Stimulated activated CD8-positive, alpha-beta memory T cell treated with anti-CD3 and anti-CD28 coated beads, Interleukin-4, amount 100 ng/mL, for 48 hours (primary cell): ENCODE measurements at regions not wholly inside any gene's neighbourhood (a gene's known extent, or its start where the extent isn't known, plus 50 kb on each side); places are given as distances from the start of the nearest gene placed in this dataset.
"Not testable (repeated sequence)": the region's sequence is repeated elsewhere in the genome, so short reads cannot be mapped to it uniquely, and the experiment has no call there.

Experiments
- DNase-seq: peaks from one replicate; pipeline ENCODE4 v3.0.0-alpha.2; 2020

GRCh38 chr17:14522795-14523387 lies 222.0 kb downstream of the HS3ST3B1 start:
- DNase-seq = no peak

- DNase-seq = not testable (repeated sequence)
Measured at GRCh38 chr17:14518919-14519318, 218.0 kb downstream of the HS3ST3B1 start.

- no peak for DNase-seq
Measured at GRCh38 chr17:14514973-14515372, 214.1 kb downstream of the HS3ST3B1 start.

GRCh38 chr17:14513835-14514234 lies 213.0 kb downstream of the HS3ST3B1 start:
- no peak for DNase-seq

- DNase-seq = no peak
Measured at GRCh38 chr17:14510136-14510535, 209.3 kb downstream of the HS3ST3B1 start.

GRCh38 chr17:14508156-14508555 lies 207.3 kb downstream of the HS3ST3B1 start:
- no peak for DNase-seq

- DNase-seq = no peak
Measured at GRCh38 chr17:14506364-14506763, 205.5 kb downstream of the HS3ST3B1 start.

- no peak for DNase-seq
Measured at GRCh38 chr17:14505606-14506005, 204.7 kb downstream of the HS3ST3B1 start.

GRCh38 chr17:14499976-14500375 lies 199.1 kb downstream of the HS3ST3B1 start:
- no peak for DNase-seq

GRCh38 chr17:14498812-14499211 lies 197.9 kb downstream of the HS3ST3B1 start:
- DNase-seq = no peak

- no peak for DNase-seq
Measured at GRCh38 chr17:14494161-14494560, 193.3 kb downstream of the HS3ST3B1 start.

GRCh38 chr17:14489986-14490385 lies 189.1 kb downstream of the HS3ST3B1 start:
- DNase-seq = no peak

- DNase-seq = no peak
Measured at GRCh38 chr17:14488958-14489550, 188.2 kb downstream of the HS3ST3B1 start.

- no peak for DNase-seq
Measured at GRCh38 chr17:14487068-14487467, 186.2 kb downstream of the HS3ST3B1 start.

GRCh38 chr17:14482715-14483114 lies 181.8 kb downstream of the HS3ST3B1 start:
- DNase-seq = no peak

- DNase-seq = no peak
Measured at GRCh38 chr17:14481664-14482063, 180.8 kb downstream of the HS3ST3B1 start.

GRCh38 chr17:14474591-14474990 lies 173.7 kb downstream of the HS3ST3B1 start:
- DNase-seq = no peak

GRCh38 chr17:14471052-14471451 lies 170.2 kb downstream of the HS3ST3B1 start:
- no peak for DNase-seq

GRCh38 chr17:14470417-14470816 lies 169.5 kb downstream of the HS3ST3B1 start:
- DNase-seq = no peak

GRCh38 chr17:14469971-14470370 lies 169.1 kb downstream of the HS3ST3B1 start:
- DNase-seq = no peak

- no peak for DNase-seq
Measured at GRCh38 chr17:14468858-14469257, 168.0 kb downstream of the HS3ST3B1 start.

GRCh38 chr17:14461227-14461548 lies 160.3 kb downstream of the HS3ST3B1 start:
- no peak for DNase-seq

- DNase-seq = no peak
Measured at GRCh38 chr17:14460516-14461226, 159.8 kb downstream of the HS3ST3B1 start.

GRCh38 chr17:14459955-14460354 lies 159.1 kb downstream of the HS3ST3B1 start:
- no peak for DNase-seq

GRCh38 chr17:14458724-14459123 lies 157.8 kb downstream of the HS3ST3B1 start:
- no peak for DNase-seq
